ENCODE measurements at regions not wholly inside any gene's neighbourhood (a gene's known extent, or its start where the extent isn't known, plus 50 kb on each side); places are given as distances from the start of the nearest gene placed in this dataset.

DNA sequence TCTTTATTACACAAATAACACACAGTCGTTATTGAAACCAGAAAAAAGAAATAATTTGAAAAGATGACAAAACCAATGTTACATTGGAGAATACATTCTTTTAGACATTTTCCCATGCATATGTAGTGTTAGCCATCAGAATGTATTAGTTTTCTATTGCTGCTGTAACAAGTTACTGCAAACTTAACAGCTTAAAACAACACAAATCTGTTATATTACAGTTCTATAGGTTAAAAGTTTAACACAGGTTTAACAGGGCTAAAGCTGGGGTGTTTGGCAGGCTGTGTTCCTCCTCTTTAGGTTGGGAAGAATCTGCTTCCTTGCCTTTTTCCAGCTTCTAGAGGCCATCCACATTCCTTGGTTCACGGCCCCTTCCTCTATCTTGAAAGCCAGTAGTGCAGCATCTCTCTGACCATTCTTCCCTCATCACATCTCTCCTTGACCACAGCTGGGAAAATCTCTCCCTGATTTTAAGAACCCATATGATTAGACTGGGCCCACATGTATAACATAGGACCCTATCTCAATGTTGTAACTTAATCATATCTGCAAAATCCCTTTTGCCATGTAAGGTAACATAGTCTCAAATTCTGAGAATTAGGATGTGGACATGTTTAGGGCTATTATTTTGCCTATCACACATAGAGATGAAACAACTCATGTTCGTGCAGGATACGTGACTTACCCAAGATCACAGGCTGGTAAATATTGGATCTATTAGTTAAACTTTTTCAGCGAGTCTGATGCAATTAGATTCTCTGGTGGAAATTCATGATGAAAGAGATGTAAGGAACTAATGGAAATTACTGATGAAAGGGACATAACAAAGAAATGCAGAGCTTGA lies 145.4 kb upstream of the TMEM170B start:
- intact Hi-C loops (cut with DNase I; ENCODE audit: low total_unique reads), result no loop called here
- 91 to 94% methylated on average over 5 of the region's 5 CpGs for WGBS, 2 donors
- DNase-seq (ENCODE audit: low spot score in 2 of 2), result no peak
- H3K4me3 ChIP-seq (ENCODE audit: low read depth, poor library complexity, severe bottlenecking), result no peak overlapping the region
- TF ChIP-seq POLR2A (IDR thresholded peaks at IDR 0.05), result no peak
- TF ChIP-seq, protein P1, sequence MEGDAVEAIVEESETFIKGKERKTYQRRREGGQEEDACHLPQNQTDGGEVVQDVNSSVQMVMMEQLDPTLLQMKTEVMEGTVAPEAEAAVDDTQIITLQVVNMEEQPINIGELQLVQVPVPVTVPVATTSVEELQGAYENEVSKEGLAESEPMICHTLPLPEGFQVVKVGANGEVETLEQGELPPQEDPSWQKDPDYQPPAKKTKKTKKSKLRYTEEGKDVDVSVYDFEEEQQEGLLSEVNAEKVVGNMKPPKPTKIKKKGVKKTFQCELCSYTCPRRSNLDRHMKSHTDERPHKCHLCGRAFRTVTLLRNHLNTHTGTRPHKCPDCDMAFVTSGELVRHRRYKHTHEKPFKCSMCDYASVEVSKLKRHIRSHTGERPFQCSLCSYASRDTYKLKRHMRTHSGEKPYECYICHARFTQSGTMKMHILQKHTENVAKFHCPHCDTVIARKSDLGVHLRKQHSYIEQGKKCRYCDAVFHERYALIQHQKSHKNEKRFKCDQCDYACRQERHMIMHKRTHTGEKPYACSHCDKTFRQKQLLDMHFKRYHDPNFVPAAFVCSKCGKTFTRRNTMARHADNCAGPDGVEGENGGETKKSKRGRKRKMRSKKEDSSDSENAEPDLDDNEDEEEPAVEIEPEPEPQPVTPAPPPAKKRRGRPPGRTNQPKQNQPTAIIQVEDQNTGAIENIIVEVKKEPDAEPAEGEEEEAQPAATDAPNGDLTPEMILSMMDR (IDR thresholded peaks at IDR 0.05), result no peak

DNA sequence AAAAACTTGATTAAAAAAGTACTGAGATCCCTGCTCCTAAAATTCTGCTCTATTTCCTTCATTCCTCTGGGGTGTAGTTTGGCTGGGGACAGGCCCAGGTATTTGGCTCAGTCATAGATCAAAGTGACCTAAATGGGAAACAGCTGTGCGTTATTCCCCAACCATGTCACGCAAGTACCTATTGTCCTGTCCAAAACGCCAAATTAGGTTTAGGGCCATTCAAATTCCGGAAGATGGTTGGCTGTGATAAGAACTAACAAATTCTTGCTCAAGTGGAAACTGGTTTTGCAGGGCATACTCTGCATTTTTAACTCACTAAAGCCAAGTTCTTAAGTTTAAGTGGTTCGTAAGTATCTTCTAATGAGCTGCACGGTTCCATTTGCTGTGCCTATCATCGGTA lies 147.6 kb upstream of the TMEM170B start:
- 38 to 46% methylated on average over 7 of the region's 7 CpGs for WGBS, 2 donors
- no peak for DNase-seq (ENCODE audit: low spot score in 2 of 2)
- H3K4me3 ChIP-seq (ENCODE audit: low read depth, poor library complexity, severe bottlenecking), result no peak overlapping the region
- no peak for TF ChIP-seq POLR2A (IDR thresholded peaks at IDR 0.05)
- TF ChIP-seq, protein P1 (IDR thresholded peaks at IDR 0.05), result no peak
- intact Hi-C loops (cut with DNase I; ENCODE audit: low total_unique reads), result no loop called here

DNA sequence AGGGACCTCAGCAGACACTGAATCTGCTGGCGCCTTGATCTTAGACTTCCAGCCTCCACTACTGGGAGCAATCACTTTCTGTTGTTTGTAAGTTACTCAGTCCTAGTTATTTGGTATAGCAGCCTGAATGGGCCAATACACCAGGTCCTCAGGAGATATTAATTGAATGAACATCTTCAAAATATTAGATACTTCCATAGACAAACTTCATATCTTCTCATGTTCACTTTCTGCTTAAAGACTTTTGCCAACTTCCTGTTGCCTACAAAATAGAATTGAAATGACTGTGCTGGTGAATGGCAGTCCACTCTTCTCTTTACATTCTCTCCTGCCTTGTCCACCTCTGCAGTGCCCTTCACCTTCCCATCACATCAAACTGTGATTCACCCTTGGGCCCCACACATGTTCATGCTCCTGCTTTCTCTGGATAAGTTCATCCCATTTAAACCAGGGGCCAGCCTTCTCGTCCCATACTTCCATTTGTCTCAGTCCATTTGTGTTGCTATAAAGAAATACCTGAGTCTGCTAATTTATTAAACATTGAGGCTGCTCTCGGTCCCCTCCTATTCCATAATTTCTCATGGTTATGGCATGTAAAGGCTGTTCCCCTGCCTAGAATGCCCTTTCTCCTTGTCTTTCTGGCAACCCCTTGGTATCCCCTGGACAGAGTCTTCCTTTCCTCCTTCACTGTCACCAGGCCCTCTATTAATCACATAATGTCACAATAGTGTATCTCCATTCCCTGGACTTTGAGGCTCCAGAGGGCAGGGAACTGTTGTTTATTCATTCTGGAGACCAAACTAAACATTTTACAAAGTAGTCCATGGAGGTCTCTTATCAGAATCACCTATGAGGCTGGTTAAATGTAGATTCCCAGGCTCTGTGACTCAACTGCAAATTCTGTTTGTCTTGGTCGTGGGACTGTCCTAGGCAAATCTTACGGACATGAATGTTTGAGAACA lies 148.3 kb upstream of the TMEM170B start:
- no peak for DNase-seq (ENCODE audit: low spot score in 2 of 2)
- TF ChIP-seq, protein P1 (IDR thresholded peaks at IDR 0.05), result no peak
- TF ChIP-seq POLR2A (IDR thresholded peaks at IDR 0.05), result no peak
- no peak overlapping the region for H3K4me3 ChIP-seq (ENCODE audit: low read depth, poor library complexity, severe bottlenecking)
- intact Hi-C loops (cut with DNase I; ENCODE audit: low total_unique reads), result no loop called here
- WGBS, 2 donors, result 76 to 79% methylated on average over 5 of the region's 5 CpGs

DNA sequence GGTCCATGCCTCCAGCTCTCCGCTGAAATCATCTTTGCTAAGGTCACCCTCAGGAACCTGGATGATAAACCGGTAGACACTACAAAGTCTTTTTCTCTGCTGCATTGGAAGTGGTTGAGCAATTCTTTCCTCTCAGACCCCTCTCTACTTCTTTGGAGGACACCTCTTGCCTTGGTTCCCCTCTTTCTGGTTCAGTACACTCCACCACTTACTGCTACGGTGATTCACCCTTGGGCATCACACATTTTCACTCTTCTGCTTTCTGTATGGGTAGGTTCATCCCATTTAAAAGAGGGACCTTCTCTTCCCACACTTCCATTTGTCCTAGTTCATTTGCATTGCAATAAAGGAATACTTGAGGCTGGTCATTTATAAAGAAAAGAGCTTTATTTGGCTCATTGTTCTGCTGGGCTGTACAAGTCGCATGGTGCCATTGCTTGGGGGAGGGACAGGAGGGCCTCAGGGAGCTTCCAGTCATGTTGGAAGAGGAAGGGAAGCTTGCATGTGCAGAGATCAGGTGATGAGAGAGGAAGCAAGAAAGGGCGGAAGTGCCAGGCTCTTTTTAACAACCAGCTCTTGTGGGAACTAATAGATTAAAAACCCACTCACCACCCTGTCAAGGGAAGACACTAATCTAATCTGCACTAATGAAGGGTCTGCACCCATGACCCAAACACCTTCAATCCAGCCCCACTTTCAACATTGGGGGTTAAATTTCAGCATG lies 149.7 kb upstream of the TMEM170B start:
- no peak overlapping the region for H3K4me3 ChIP-seq (ENCODE audit: low read depth, poor library complexity, severe bottlenecking)
- TF ChIP-seq, protein P1 (IDR thresholded peaks at IDR 0.05), result no peak
- no peak for TF ChIP-seq POLR2A (IDR thresholded peaks at IDR 0.05)
- intact Hi-C loops (cut with DNase I; ENCODE audit: low total_unique reads), result no loop called here
- 91 to 94% methylated on average over 5 of the region's 5 CpGs for WGBS, 2 donors
- no peak for DNase-seq (ENCODE audit: low spot score in 2 of 2)

DNA sequence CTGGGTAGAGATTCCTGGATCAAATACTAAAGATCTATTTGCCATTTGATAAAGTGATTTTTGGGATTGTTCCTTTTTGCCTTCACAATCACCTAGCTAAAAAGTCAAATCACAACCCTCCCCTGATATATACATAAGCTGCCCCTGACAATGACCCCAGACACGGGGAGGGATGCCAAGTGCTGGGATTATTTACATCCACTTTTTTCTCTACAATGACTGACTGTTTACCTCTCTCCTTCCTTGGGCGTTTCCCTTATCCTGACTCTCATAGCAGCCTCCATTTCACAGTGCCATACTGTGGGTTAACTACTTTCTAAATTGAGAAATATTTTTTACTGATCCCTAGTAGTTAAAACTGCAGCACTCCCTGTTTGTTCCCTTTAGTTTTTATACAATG lies 150.8 kb upstream of the TMEM170B start:
- 37 to 43% methylated on average over 2 of the region's 2 CpGs for WGBS, 2 donors
- no peak for DNase-seq (ENCODE audit: low spot score in 2 of 2)
- intact Hi-C loops (cut with DNase I; ENCODE audit: low total_unique reads), result no loop called here
- H3K4me3 ChIP-seq (ENCODE audit: low read depth, poor library complexity, severe bottlenecking), result no peak overlapping the region
- TF ChIP-seq, protein P1 (IDR thresholded peaks at IDR 0.05), result no peak
- TF ChIP-seq POLR2A (IDR thresholded peaks at IDR 0.05), result no peak

Data from lower leg skin (tissue), 4 donors.